NOMO-1 treated with DMSO at 0.1 percent for 48 hours (cell line): ENCODE measurements at regions not wholly inside any gene's neighbourhood (a gene's known extent, or its start where the extent isn't known, plus 50 kb on each side); places are given as distances from the start of the nearest gene placed in this dataset.
"Not testable (repeated sequence)": the region's sequence is repeated elsewhere in the genome, so short reads cannot be mapped to it uniquely, and the experiment has no call there.

Experiments
- DNase-seq: peaks from one replicate; lab custom pipeline; 2025; ENCODE audit not compliant: unreplicated experiment; lab: John Stamatoyannopoulos, UW

GRCh38 chr1:26626994-26627393, 68.8 kb upstream of the ARID1A start:
- DNase-seq, result no peak

GRCh38 chr1:26627954-26628353, 67.9 kb upstream of the ARID1A start:
- peak; percentile 98 for DNase-seq

GRCh38 chr1:26630634-26631033, 65.2 kb upstream of the ARID1A start:
- DNase-seq, result no peak

DNA sequence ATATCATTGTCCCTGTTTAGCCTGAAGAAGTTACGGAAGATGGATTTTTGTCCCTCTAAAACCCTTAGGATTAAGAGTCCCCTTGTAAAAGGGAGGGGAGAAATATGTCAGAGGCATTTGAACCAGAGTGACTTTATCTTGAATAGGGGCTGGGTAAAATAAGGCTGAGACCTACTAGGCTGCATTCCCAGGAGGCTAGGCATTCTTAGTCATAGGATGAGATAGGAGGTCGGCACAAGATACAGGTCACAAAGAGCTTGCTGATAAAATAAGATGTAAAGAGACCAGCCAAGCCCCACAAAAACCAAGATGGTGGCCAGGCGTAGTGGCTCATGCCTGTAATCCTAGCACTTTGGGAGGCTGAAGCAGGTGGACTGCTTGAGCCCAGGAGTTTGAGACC, 60.0 kb upstream of the ARID1A start:
- not testable (repeated sequence) for DNase-seq

GRCh38 chr1:26645734-26646133, 50.1 kb upstream of the ARID1A start:
- no peak for DNase-seq
